ENCODE measurements at regions not wholly inside any gene's neighbourhood (a gene's known extent, or its start where the extent isn't known, plus 50 kb on each side); places are given as distances from the start of the nearest gene placed in this dataset.

GRCh38 chr9:90013778-90014177 lies 409.0 kb downstream of the GADD45G start:
- no peaks in the 10 kb centered on the region for H3K9me3 Mint-ChIP-seq (ENCODE audit: unreplicated experiment)
- no peak for TF ChIP-seq CTCF (IDR thresholded peaks at IDR 0.05)
- H3K27ac Mint-ChIP-seq (ENCODE audit: unreplicated experiment), result no peak overlapping the region
- no peaks in the 10 kb centered on the region for H3K27me3 Mint-ChIP-seq (ENCODE audit: unreplicated experiment)
- H3K4me3 Mint-ChIP-seq (ENCODE audit: unreplicated experiment), result no peak overlapping the region
- DNase-seq (ENCODE audit: extremely low spot score, unreplicated experiment), result no peak
- H3K4me1 Mint-ChIP-seq (ENCODE audit: unreplicated experiment), result no peaks in the 10 kb centered on the region
- no peaks in the 10 kb centered on the region for H3K36me3 Mint-ChIP-seq (ENCODE audit: unreplicated experiment)

- Mint-ChIP-seq H3K27me3 (ENCODE audit: unreplicated experiment) (no peaks in the 10 kb centered on the region), H3K4me3 (ENCODE audit: unreplicated experiment) (no peak overlapping the region), H3K36me3 (ENCODE audit: unreplicated experiment) (no peaks in the 10 kb centered on the region), H3K4me1 (ENCODE audit: unreplicated experiment) (no peaks in the 10 kb centered on the region), H3K9me3 (ENCODE audit: unreplicated experiment) (no peaks in the 10 kb centered on the region), H3K27ac (ENCODE audit: unreplicated experiment) (no peak overlapping the region)
- no peak for TF ChIP-seq CTCF (IDR thresholded peaks at IDR 0.05)
- no peak for DNase-seq (ENCODE audit: extremely low spot score, unreplicated experiment)
Measured at GRCh38 chr9:90014421-90014820, 409.6 kb downstream of the GADD45G start.

- no peak overlapping the region for H3K4me3 Mint-ChIP-seq (ENCODE audit: unreplicated experiment)
- H3K27ac Mint-ChIP-seq (ENCODE audit: unreplicated experiment), result no peak overlapping the region
- H3K4me1 Mint-ChIP-seq (ENCODE audit: unreplicated experiment), result no peaks in the 10 kb centered on the region
- peaks cover 4% of the 10 kb centered on the region for H3K9me3 Mint-ChIP-seq (ENCODE audit: unreplicated experiment)
- no peak for DNase-seq (ENCODE audit: extremely low spot score, unreplicated experiment)
- no peak for TF ChIP-seq CTCF (IDR thresholded peaks at IDR 0.05)
- H3K36me3 Mint-ChIP-seq (ENCODE audit: unreplicated experiment), result no peaks in the 10 kb centered on the region
- H3K27me3 Mint-ChIP-seq (ENCODE audit: unreplicated experiment), result no peaks in the 10 kb centered on the region
Measured at GRCh38 chr9:90016272-90016671, 411.5 kb downstream of the GADD45G start.

GRCh38 chr9:90017679-90018078 lies 412.9 kb downstream of the GADD45G start:
- Mint-ChIP-seq H3K4me3 (ENCODE audit: unreplicated experiment) (no peak overlapping the region), H3K36me3 (ENCODE audit: unreplicated experiment) (no peaks in the 10 kb centered on the region), H3K4me1 (ENCODE audit: unreplicated experiment) (no peaks in the 10 kb centered on the region), H3K9me3 (ENCODE audit: unreplicated experiment) (peaks cover 6% of the 10 kb centered on the region), H3K27me3 (ENCODE audit: unreplicated experiment) (no peaks in the 10 kb centered on the region), H3K27ac (ENCODE audit: unreplicated experiment) (no peak overlapping the region)
- no peak for DNase-seq (ENCODE audit: extremely low spot score, unreplicated experiment)
- TF ChIP-seq CTCF (IDR thresholded peaks at IDR 0.05), result no peak

- no peak overlapping the region for H3K27ac Mint-ChIP-seq (ENCODE audit: unreplicated experiment)
- no peaks in the 10 kb centered on the region for H3K4me1 Mint-ChIP-seq (ENCODE audit: unreplicated experiment)
- no peaks in the 10 kb centered on the region for H3K36me3 Mint-ChIP-seq (ENCODE audit: unreplicated experiment)
- no peak overlapping the region for H3K4me3 Mint-ChIP-seq (ENCODE audit: unreplicated experiment)
- DNase-seq (ENCODE audit: extremely low spot score, unreplicated experiment), result no peak
- no peak for TF ChIP-seq CTCF (IDR thresholded peaks at IDR 0.05)
- H3K27me3 Mint-ChIP-seq (ENCODE audit: unreplicated experiment), result no peaks in the 10 kb centered on the region
- peaks cover 8% of the 10 kb centered on the region for H3K9me3 Mint-ChIP-seq (ENCODE audit: unreplicated experiment)
Measured at GRCh38 chr9:90018688-90019087, 413.9 kb downstream of the GADD45G start.
